Upper lobe of left lung (tissue), 4 donors: ENCODE measurements at regions not wholly inside any gene's neighbourhood (a gene's known extent, or its start where the extent isn't known, plus 50 kb on each side); places are given as distances from the start of the nearest gene placed in this dataset.

ENCODE experiments used
- CTCF ChIP-seq, 6 experiments: fragments of 450-650 bp in 4 of 6; fragments of 200-600 bp in 2 of 6; sonication (generic) in 2 of 6; IDR thresholded peaks; one replicate each; pipeline ENCODE4 v1.5.1; 2016 to 2019; ENCODE audit warnings: antibody characterized with exemption in 6 of 6
- POLR2A ChIP-seq, 4 donors: fragments of 450-650 bp; IDR thresholded peaks; one replicate each; pipeline ENCODE4 v1.5.1; 2016 to 2017; ENCODE audit warnings: antibody characterized with exemption in 4 of 4, mild to moderate bottlenecking in 2 of 4
- POLR2AphosphoS5 ChIP-seq, 2 donors: sonication (generic); formaldehyde crosslinking; IDR thresholded peaks; one replicate each; pipeline ENCODE4 v1.5.1; 2017; ENCODE audit warnings: antibody characterized with exemption in 2 of 2

- TF ChIP-seq CTCF (IDR thresholded peaks at IDR 0.05) (no peak), POLR2AphosphoS5 (IDR thresholded peaks at IDR 0.05) (no peak), POLR2A (IDR thresholded peaks at IDR 0.05) (no peak)
Observed at GRCh38 chr13:74047931-74048600, 86.1 kb downstream of the KLF12 start.
